AG09309 (cell line): ENCODE measurements at regions not wholly inside any gene's neighbourhood (a gene's known extent, or its start where the extent isn't known, plus 50 kb on each side); places are given as distances from the start of the nearest gene placed in this dataset.
A peak's percentile ranks its signal among the peaks of the same experiment; 100 is the strongest.

Source experiments
- DNase-seq: peaks from one replicate; pipeline ENCODE4 v3.0.0-alpha.2; 2010; ENCODE audit warnings: low read depth
- H3K4me3 ChIP-seq: 2 replicates; pipeline ENCODE4 v1.5.1; 2011; ENCODE audit warnings: mild to moderate bottlenecking, low read depth, low read length, moderate library complexity; ENCODE audit not compliant: control insufficient read depth
- TF ChIP-seq, protein P1 (sequence below): IDR thresholded peaks from 2 replicates; pipeline ENCODE4 v1.5.1; 2011; ENCODE audit warnings: mild to moderate bottlenecking, low read depth, low read length, inconsistent platforms; ENCODE audit not compliant: insufficient read depth, control insufficient read depth; ENCODE audit errors: missing control alignments

DNA sequence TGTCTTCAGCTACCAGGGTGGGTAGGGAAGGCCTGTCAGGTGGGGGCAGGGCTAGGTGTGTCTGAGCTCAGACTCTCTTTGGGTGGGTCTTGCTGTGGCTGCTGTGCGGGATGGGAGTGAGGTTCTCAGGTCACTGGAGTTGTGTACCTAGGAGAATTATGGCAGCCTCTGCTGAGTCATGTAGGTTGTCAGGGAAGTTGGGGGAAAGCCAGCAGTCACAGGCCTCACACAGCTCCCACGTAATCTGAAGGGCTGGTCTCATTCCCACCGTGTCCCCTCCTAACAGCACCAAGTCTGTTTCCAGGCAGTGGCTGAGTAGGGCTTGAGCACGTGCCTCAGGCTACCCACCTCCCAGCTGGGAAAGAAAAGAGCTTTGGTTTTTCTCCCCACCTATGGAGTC is 67.0 kb downstream of the CHCHD4 start:
- no peak for DNase-seq
- TF ChIP-seq, protein P1, sequence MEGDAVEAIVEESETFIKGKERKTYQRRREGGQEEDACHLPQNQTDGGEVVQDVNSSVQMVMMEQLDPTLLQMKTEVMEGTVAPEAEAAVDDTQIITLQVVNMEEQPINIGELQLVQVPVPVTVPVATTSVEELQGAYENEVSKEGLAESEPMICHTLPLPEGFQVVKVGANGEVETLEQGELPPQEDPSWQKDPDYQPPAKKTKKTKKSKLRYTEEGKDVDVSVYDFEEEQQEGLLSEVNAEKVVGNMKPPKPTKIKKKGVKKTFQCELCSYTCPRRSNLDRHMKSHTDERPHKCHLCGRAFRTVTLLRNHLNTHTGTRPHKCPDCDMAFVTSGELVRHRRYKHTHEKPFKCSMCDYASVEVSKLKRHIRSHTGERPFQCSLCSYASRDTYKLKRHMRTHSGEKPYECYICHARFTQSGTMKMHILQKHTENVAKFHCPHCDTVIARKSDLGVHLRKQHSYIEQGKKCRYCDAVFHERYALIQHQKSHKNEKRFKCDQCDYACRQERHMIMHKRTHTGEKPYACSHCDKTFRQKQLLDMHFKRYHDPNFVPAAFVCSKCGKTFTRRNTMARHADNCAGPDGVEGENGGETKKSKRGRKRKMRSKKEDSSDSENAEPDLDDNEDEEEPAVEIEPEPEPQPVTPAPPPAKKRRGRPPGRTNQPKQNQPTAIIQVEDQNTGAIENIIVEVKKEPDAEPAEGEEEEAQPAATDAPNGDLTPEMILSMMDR, result no peak

DNA sequence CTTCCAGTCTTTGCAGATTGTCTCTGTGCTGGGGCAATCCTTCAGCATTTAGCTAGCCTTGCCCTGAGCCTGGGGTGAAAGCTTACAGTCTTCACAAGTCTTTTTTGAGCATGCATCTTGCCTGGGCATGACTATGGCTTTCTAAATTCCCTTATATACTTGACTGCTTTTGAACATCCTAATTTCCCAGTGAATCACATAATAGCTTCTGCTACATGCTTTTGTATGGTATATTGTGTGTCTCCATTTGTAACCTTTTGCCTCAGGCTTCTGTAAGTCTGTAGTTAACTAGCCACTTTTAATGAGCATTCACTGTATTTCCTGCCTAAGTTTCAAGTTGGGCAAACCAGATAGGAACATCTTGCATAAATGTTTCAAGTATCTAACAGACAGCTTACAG is 76.8 kb downstream of the CHCHD4 start:
- DNase-seq, result no peak
- TF ChIP-seq, protein P1, result no peak
- H3K4me3 ChIP-seq, result no peak overlapping the region

More for the DNA sequence above, 67.0 kb downstream of the CHCHD4 start:
- H3K4me3 ChIP-seq, result no peak overlapping the region

DNA sequence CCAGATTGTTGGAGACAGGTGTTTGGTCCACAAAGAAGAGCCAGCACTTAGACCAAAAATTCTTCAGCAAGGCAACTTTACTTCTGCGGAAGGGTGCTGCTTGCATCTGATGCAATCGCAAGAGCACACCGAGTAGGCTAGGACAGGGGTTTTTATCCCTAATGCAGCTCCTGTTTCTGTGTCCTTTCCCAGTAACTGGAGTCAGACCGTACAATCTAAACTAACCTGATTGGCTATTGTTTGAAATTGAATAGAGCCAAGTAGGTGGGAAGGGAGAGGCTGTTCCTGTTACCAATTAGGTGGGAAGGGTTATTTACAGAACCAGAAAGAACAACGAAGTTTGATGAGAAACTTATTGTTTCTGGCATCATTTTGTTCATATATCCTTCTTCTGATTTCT is 77.6 kb downstream of the CHCHD4 start:
- H3K4me3 ChIP-seq, result no peak overlapping the region
- no peak for DNase-seq
- TF ChIP-seq, protein P1, result no peak

DNA sequence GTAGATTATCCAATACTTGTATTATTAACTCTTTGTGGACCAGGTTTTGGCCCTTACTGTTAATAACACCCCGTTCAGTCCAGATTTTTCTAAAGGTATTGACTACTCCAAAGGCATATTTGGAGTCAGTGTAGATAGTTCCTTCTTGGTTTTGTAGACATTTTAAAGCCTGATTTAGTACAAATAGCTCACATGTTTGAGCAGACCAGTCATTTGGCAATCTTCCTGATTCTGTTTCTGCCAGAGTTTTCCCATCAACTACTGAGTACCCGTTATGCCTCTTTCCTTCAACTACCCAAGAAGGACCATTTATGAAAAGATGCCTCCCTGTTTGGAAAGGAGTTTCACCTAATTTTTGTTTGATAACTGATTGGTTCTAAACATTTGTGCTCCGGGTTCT is 82.0 kb downstream of the CHCHD4 start:
- peak; percentile 10 for DNase-seq
- TF ChIP-seq, protein P1, result no peak
- no peak overlapping the region for H3K4me3 ChIP-seq

DNA sequence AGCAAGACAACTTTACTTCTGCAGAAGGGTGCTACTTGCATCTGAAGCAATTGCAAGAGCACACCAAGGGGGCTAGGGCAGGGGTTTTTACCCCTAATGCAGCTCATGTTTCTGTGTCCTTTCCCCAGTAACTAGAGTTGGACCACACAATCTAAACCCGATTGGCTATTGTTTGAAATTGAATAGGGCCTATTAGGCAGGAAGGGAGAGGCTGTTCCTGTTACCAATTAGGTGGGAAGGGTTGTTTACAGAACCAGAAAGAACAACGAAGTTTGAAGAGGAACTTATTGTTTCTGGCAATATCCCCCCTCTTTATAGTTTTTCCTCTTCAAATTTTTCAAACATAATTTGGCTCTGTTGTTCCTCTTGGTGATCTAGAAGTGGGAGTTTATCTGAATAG is 85.5 kb downstream of the CHCHD4 start:
- H3K4me3 ChIP-seq, result no peak overlapping the region
- TF ChIP-seq, protein P1, result no peak
- no peak for DNase-seq

DNA sequence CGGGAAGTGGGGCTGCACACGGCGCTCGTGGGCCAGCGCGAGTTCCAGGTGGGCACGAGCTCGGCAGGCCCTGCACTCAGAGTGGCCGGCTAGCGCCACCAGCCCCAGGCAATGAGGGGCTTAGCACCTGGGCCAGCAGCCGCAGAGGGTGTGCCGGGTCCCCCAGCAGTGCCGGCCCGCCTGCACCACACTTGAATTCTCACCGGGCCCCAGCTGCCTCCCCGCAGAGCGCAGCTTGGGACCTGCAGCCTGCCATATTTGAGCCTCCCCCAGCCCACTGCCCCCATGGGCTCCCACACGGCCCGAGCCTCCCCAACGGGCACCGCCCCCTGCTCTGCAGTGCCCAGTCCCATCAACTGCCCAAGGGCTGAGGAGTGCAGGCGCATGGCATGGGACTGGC is 87.5 kb downstream of the CHCHD4 start:
- no peak for DNase-seq
- no peak overlapping the region for H3K4me3 ChIP-seq
- TF ChIP-seq, protein P1, result no peak

DNA sequence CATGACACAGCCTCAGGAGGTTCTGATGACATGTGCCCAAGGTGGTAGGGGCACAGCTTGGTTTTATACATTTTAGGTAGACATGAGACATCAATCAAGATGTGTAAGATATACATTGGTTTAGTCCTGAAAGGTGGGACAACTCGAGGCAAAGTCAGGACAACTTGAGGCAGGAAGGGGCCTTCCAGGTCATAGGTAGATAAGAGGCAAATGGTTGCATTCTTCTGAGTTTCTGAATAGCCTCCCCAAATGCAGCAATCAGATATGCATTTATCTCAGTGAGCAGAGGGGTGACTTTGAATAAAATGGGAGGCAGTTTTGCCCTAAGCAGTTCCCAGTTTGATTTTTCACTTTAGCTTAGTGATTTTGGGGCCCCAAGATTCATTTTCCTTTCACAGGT is 91.6 kb downstream of the CHCHD4 start:
- TF ChIP-seq, protein P1, result no peak
- no peak for DNase-seq
- no peak overlapping the region for H3K4me3 ChIP-seq
